ENCODE measurements at regions not wholly inside any gene's neighbourhood (a gene's known extent, or its start where the extent isn't known, plus 50 kb on each side); places are given as distances from the start of the nearest gene placed in this dataset.

GRCh38 chr9:109624143-109624542 lies 126.0 kb upstream of the PTPN3 start:
- TF ChIP-seq CTCF (IDR thresholded peaks at IDR 0.05) (no peak), EZH2phosphoT487 (IDR thresholded peaks at IDR 0.05) (no peak), EZH2 (IDR thresholded peaks at IDR 0.05) (no peak)

Data from neural progenitor cell (in vitro differentiated cells).